ENCODE measurements at regions not wholly inside any gene's neighbourhood (a gene's known extent, or its start where the extent isn't known, plus 50 kb on each side); places are given as distances from the start of the nearest gene placed in this dataset.

GRCh38 chr3:162262129-162262528 lies 765.5 kb downstream of the OTOL1 start:
- Histone ChIP-seq H2BK5ac (ENCODE audit: insufficient read length, low read length) (no peak overlapping the region), H4K5ac (ENCODE audit: insufficient read length, low read depth, low read length) (no peak overlapping the region), H3K9ac (ENCODE audit: extremely low read depth, insufficient read length, low read length) (no peak overlapping the region), H3K14ac (ENCODE audit: insufficient read depth, low read length) (no peak overlapping the region), H3K9me3 (ENCODE audit: control insufficient read depth, low read depth, low read length) (no peaks in the 10 kb centered on the region), H2BK12ac (ENCODE audit: insufficient read length, low read depth, low read length) (no peak overlapping the region), H3T11ph (ENCODE audit: low read length) (no peak overlapping the region), H3K4me1 (ENCODE audit: insufficient read depth, low read length) (no peaks in the 10 kb centered on the region), H4K8ac (replicated peaks; ENCODE audit: insufficient read length, low read depth, low read length) (no peak overlapping the region), H3K4ac (ENCODE audit: low read depth, low read length) (no peak overlapping the region), H2BK120ac (ENCODE audit: low read depth, low read length, poor library complexity, severe bottlenecking) (no peak overlapping the region), H3K23me2 (ENCODE audit: insufficient read length, low read depth, low read length, poor library complexity, severe bottlenecking) (no peaks in the 10 kb centered on the region), H2BK15ac (ENCODE audit: low read depth, low read length) (no peak overlapping the region), H3K27me3 (ENCODE audit: insufficient read depth, low read length) (no peaks in the 10 kb centered on the region), H2BK20ac (ENCODE audit: low read depth, low read length, poor library complexity, severe bottlenecking) (no peak overlapping the region), H3K23ac (ENCODE audit: insufficient read length, low read depth, low read length) (no peak overlapping the region), H4K91ac (ENCODE audit: insufficient read length, low read depth, low read length) (no peak overlapping the region), H3K18ac (ENCODE audit: insufficient read length, low read depth, low read length) (no peak overlapping the region), H3K4me2 (ENCODE audit: insufficient read depth, insufficient read length, low read length) (no peak overlapping the region), H3K27ac (ENCODE audit: insufficient read length, low read depth, low read length) (no peak overlapping the region), H3K79me2 (ENCODE audit: insufficient read depth, low read length) (no peaks in the 10 kb centered on the region), H3K56ac (ENCODE audit: insufficient read length, low read depth, low read length) (no peak overlapping the region), H2AFZ (ENCODE audit: low read length) (no peak overlapping the region), H3K79me1 (ENCODE audit: insufficient read depth, low read depth, low read length, poor library complexity, severe bottlenecking) (no peaks in the 10 kb centered on the region), H4K20me1 (ENCODE audit: control insufficient read depth, insufficient read depth, insufficient read length) (no peaks in the 10 kb centered on the region), H2AK5ac (ENCODE audit: insufficient read length, low read length) (no peak overlapping the region)
- no CpG with 5 or more reads among the region's 1 CpG for WGBS (ENCODE audit: extremely low coverage, insufficient read length, low lambda C conversion rate)
- Mint-ChIP-seq H3K27ac (no peak overlapping the region), H3K4me3 (no peak overlapping the region), H3K36me3 (ENCODE audit: insufficient read depth in 1 of 3, low read depth in 3 of 3) (no peaks in the 10 kb centered on the region), H3K4me1 (no peaks in the 10 kb centered on the region), H3K9me3 (no peaks in the 10 kb centered on the region), H3K27me3 (ENCODE audit: low read depth) (no peaks in the 10 kb centered on the region)
- DNase-seq = no peak
- TF ChIP-seq, protein P1, sequence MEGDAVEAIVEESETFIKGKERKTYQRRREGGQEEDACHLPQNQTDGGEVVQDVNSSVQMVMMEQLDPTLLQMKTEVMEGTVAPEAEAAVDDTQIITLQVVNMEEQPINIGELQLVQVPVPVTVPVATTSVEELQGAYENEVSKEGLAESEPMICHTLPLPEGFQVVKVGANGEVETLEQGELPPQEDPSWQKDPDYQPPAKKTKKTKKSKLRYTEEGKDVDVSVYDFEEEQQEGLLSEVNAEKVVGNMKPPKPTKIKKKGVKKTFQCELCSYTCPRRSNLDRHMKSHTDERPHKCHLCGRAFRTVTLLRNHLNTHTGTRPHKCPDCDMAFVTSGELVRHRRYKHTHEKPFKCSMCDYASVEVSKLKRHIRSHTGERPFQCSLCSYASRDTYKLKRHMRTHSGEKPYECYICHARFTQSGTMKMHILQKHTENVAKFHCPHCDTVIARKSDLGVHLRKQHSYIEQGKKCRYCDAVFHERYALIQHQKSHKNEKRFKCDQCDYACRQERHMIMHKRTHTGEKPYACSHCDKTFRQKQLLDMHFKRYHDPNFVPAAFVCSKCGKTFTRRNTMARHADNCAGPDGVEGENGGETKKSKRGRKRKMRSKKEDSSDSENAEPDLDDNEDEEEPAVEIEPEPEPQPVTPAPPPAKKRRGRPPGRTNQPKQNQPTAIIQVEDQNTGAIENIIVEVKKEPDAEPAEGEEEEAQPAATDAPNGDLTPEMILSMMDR (conservative IDR thresholded peaks at IDR 0.05) = no peak

All from H9 (cell line).